GM06990 (cell line): ENCODE measurements at regions not wholly inside any gene's neighbourhood (a gene's known extent, or its start where the extent isn't known, plus 50 kb on each side); places are given as distances from the start of the nearest gene placed in this dataset.

Experiments
- DNase-seq: peaks from one replicate; pipeline ENCODE4 v3.0.0-alpha.2; 2011; ENCODE audit not compliant: insufficient read length; ENCODE audit errors: extremely low read depth
- H3K27me3 ChIP-seq: replicated peaks from 2 replicates; pipeline ENCODE4 v1.6.0; 2011; ENCODE audit warnings: low read length; ENCODE audit not compliant: control insufficient read depth, insufficient read depth
- H3K36me3 ChIP-seq: 2 replicates; pipeline ENCODE4 v1.5.1; 2011; ENCODE audit warnings: low read length; ENCODE audit not compliant: control insufficient read depth, insufficient read depth
- H3K4me3 ChIP-seq: replicated peaks from 2 replicates; pipeline ENCODE4 v1.5.1; 2011; ENCODE audit warnings: low read depth, mild to moderate bottlenecking, control low read depth, low read length
- TF ChIP-seq, protein P1 (sequence below): IDR thresholded peaks from 2 replicates; pipeline ENCODE4 v1.5.1; 2011; ENCODE audit warnings: low read length, control low read depth, mild to moderate bottlenecking, inconsistent platforms; ENCODE audit not compliant: insufficient read depth, poor library complexity, severe bottlenecking

DNA sequence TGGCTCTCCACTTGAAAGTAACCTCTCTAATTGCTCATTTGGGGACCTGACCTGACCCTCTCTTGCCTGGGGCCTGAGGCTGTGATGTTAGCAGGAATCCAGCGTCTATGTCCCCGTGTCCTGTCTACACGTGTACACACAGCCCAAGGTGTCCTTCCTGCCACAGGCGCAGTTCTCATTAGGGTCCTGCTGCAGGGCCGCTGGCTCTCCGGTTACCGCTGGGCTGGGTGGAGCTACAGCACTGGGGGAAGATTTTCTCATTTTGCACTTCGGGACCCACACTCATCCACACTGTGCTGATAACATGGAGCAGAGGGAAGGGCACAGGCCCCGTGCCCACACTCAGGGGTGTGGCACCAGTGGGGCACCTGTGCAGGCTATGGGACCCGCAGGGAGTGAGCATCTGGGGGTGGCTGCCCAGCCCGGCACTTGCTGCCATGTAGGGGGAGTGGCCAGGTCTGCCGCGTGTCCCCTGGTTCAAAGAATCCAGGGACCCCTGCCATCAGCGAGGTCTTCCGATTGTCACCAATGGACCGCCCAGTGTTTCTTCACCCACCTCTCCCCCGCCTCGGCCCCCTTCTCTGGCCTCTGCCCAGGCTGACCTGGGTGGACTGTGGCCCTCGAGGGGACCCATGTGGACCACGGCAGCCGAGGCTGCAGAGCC is 98.7 kb upstream of the SFSWAP start:
- DNase-seq, result no peak
- H3K27me3 ChIP-seq, result no peaks in the 10 kb centered on the region
- TF ChIP-seq, protein P1, sequence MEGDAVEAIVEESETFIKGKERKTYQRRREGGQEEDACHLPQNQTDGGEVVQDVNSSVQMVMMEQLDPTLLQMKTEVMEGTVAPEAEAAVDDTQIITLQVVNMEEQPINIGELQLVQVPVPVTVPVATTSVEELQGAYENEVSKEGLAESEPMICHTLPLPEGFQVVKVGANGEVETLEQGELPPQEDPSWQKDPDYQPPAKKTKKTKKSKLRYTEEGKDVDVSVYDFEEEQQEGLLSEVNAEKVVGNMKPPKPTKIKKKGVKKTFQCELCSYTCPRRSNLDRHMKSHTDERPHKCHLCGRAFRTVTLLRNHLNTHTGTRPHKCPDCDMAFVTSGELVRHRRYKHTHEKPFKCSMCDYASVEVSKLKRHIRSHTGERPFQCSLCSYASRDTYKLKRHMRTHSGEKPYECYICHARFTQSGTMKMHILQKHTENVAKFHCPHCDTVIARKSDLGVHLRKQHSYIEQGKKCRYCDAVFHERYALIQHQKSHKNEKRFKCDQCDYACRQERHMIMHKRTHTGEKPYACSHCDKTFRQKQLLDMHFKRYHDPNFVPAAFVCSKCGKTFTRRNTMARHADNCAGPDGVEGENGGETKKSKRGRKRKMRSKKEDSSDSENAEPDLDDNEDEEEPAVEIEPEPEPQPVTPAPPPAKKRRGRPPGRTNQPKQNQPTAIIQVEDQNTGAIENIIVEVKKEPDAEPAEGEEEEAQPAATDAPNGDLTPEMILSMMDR, result no peak
- no peak overlapping the region for H3K4me3 ChIP-seq
- H3K36me3 ChIP-seq, result no peaks in the 10 kb centered on the region

DNA sequence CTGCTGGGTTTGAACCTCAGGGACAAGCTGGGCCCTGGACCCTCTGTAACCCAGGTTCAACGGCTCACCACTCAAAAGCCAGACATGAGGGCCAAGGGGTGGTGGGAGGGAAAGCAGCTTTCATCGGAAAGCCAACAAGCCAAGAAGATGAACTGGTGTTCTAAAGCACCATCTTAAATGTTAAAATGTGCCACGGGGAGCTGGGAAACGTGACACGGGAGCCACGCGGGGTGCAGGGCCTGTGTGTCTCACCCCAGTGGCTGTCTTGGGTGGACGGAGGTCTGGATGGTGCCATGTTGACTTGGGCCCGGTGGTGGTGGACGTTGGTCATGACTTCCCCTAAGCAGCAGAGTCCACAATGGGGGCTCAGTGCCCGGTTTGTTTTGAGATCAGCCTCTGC is 97.7 kb upstream of the SFSWAP start:
- DNase-seq, result no peak
- TF ChIP-seq, protein P1, result no peak
- H3K27me3 ChIP-seq, result no peaks in the 10 kb centered on the region; the same call in 1 of the 2 replicates
- no peaks in the 10 kb centered on the region for H3K36me3 ChIP-seq
- H3K4me3 ChIP-seq, result no peak overlapping the region

DNA sequence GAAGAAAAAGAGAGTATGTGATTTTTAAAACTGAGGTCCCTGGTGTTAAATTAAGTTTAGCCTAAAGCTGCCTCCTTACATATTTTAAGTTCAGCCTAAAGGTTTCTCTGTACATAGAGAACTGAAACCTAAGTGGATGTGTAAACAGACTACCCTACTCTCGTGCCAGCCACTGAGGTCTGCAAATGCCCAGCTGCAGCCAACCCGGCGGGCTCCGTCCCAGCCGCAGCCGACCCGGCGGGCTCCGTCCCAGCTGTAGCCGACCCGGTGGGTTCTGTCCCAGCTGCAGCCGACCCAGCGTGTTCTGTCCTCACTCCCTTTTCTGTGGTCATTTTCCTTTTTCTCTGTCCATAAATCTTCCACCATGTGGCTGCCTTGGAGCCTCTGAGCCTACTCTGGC is 97.2 kb upstream of the SFSWAP start:
- no peak for DNase-seq

DNA sequence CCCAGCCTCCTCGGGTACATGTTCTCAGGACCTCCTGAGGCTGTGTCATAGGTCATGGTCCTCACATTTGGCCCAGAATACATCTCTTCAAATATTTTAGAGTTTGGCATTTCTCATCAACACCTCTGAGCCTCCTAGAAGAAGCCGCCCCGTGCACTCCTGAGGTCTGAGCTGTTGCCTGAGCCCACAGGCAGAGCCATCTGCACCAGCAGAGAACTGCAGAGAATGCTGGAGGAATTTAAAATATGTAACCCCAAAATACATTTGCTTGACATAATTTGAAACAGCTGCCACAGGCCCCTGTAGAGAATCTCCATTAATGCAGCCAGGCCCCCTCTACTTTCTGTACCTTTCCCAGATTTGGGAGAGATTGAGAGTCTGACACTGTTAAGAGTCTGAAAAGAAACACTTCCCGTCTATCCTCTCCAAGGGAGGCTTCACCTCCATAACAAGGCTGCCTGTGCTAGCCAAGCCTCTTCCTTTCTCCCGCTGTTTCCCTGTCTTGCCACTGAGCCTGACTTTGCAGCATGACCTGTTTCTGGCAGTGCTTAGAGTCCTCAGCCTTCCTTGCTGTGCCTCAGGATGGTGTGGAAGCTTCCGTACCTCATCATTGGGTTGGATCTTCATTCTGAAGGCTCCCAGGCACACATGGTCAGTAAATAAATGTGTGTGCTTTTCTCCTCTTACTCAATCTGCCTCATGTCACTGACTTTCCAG is 95.4 kb upstream of the SFSWAP start:
- Histone ChIP-seq H3K27me3 (no peaks in the 10 kb centered on the region; the same call in 1 of the 2 replicates), H3K4me3 (no peak overlapping the region), H3K36me3 (no peaks in the 10 kb centered on the region)
- TF ChIP-seq, protein P1, result no peak
- DNase-seq, result no peak

More for the DNA sequence above, 97.2 kb upstream of the SFSWAP start:
- no peaks in the 10 kb centered on the region; the same call in 1 of the 2 replicates for H3K27me3 ChIP-seq
- no peak overlapping the region for H3K4me3 ChIP-seq
- no peaks in the 10 kb centered on the region for H3K36me3 ChIP-seq
- TF ChIP-seq, protein P1, result no peak

DNA sequence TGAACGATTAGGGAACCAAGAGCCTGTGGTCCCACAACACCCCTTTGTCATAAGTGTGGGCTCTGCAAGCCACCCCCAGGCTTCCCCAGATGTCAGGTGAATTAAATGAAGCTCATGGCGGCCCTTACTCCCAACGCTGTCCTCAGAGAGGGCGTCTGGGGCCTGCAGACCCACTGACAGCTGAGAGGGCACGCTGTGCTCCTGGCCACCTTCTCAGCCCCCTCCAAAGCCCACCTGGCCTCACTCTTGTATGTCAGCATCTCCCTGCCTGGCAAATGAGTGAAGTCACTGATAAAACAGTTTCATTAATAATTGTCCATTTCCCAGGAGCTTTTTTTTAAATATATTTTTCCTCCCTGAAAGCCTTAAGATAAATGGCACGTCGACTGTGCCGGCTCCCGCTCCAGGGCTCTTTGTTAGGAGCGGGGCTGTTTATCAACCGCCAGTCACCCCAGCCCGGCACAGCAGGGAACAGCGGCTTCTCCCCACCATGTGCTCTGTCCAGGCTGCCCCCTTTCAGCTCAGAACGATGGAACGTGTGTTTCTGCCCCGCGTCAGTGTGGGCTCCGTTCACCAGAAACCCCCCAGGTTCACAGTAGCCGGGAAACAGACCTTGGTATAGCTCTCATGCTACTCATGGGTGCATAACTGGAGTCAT is 94.7 kb upstream of the SFSWAP start:
- Histone ChIP-seq H3K4me3 (no peak overlapping the region), H3K36me3 (no peaks in the 10 kb centered on the region), H3K27me3 (no peaks in the 10 kb centered on the region; the same call in 1 of the 2 replicates)
- TF ChIP-seq, protein P1, result no peak
- DNase-seq, result no peak
